ENCODE measurements at regions not wholly inside any gene's neighbourhood (a gene's known extent, or its start where the extent isn't known, plus 50 kb on each side); places are given as distances from the start of the nearest gene placed in this dataset.
A peak's percentile ranks its signal among the peaks of the same experiment; 100 is the strongest.

GRCh38 chr14:104373055-104373854, 206.3 kb upstream of the C14orf180 start:
- ATAC-seq (peak in 1 of 2 experiments; percentile 6; a peak in 1 of 6 replicates), DNase-seq (ENCODE audit: low read depth in 1 of 2, low spot score in 1 of 2) (no peak), FAIRE-seq (no peak)
- H3K4me2 ChIP-seq, result no peak overlapping the region
- CTCF ChIA-PET, result interaction anchor here (0.8 kb wide), 1 partner anchor 12 kb away, joined by 3 read pairs; no protein-coding TSS in a partner anchor
- no peaks in the 10 kb centered on the region for H3K4me1 ChIP-seq
- POLR2A ChIA-PET, result no interaction called here
- no peaks in the 10 kb centered on the region for H3K9me3 ChIP-seq
- WGBS (ENCODE audit: missing lambda C conversion rate), result 16% methylated on average over 17 of the region's 26 CpGs
- H3K4me3 ChIP-seq, result no peak overlapping the region
- no peak overlapping the region for H3K27ac ChIP-seq
- no peak for TF ChIP-seq BCL3 (IDR thresholded peaks at IDR 0.05)
- TF ChIP-seq ATOH8 (CRISPR knock-in tag; IDR thresholded peaks at IDR 0.05; ENCODE audit: low read depth), result no peak
- no peak for TF ChIP-seq FOSL2 (IDR thresholded peaks at IDR 0.05)
- TF ChIP-seq FOSL2 (CRISPR knock-in tag; IDR thresholded peaks at IDR 0.05), result no peak
- no peak for TF ChIP-seq MAFK (IDR thresholded peaks at IDR 0.05; ENCODE audit: partially characterized antibody)
- no peak for TF ChIP-seq EHMT2 (IDR thresholded peaks at IDR 0.05; ENCODE audit: low read depth)
- TF ChIP-seq JUNB (IDR thresholded peaks at IDR 0.05), result no peak
- no peak for TF ChIP-seq POLR2AphosphoS2 (conservative IDR thresholded peaks at IDR 0.05; ENCODE audit: low read length)
- TF ChIP-seq PHF8 (IDR thresholded peaks at IDR 0.05; ENCODE audit: borderline replicate concordance, low read depth), result no peak
- no peak for TF ChIP-seq EP300 (IDR thresholded peaks at IDR 0.05)
- no peak for TF ChIP-seq HEYL (CRISPR knock-in tag; IDR thresholded peaks at IDR 0.05)
- TF ChIP-seq JUN (IDR thresholded peaks at IDR 0.05), result no peak
- TF ChIP-seq PBX3 (IDR thresholded peaks at IDR 0.05), result no peak
- no peak for TF ChIP-seq CHD4 (IDR thresholded peaks at IDR 0.05; ENCODE audit: borderline replicate concordance)
- no peak for TF ChIP-seq RAD21 (conservative IDR thresholded peaks at IDR 0.05 in 1 of 2, IDR thresholded peaks at IDR 0.05 in 1 of 2)
- no peak for TF ChIP-seq CEBPB (IDR thresholded peaks at IDR 0.05)
- no peak for TF ChIP-seq NPAS2 (CRISPR knock-in tag; IDR thresholded peaks at IDR 0.05; ENCODE audit: borderline replicate concordance)
- TF ChIP-seq BHLHE40 (IDR thresholded peaks at IDR 0.05; ENCODE audit: low read depth, low read length), result no peak
- no peak for TF ChIP-seq SREBF2 (IDR thresholded peaks at IDR 0.05)

GRCh38 chr14:104373855-104374717, 205.5 kb upstream of the C14orf180 start:
- Histone ChIP-seq H3K4me3 (no peak overlapping the region), H3K27ac (no peak overlapping the region), H3K4me2 (no peak overlapping the region), H3K4me1 (no peaks in the 10 kb centered on the region), H3K9me3 (no peaks in the 10 kb centered on the region)
- WGBS (ENCODE audit: missing lambda C conversion rate), result 25% methylated on average over 16 of the region's 33 CpGs
- ChIA-PET POLR2A (no interaction called here), CTCF (interaction anchor here (0.8 to 1.0 kb wide), 2 partner anchors 12 to 14 kb away, joined by 3 read pairs; no protein-coding TSS in a partner anchor)
- TF ChIP-seq RNF2 (IDR thresholded peaks at IDR 0.05; ENCODE audit: borderline replicate concordance, low read depth) (no peak), HOXA7 (CRISPR knock-in tag; IDR thresholded peaks at IDR 0.05) (no peak), ELK1 (IDR thresholded peaks at IDR 0.05; ENCODE audit: low read depth, low read length) (no peak), NPAS2 (CRISPR knock-in tag; IDR thresholded peaks at IDR 0.05; ENCODE audit: borderline replicate concordance) (no peak), NFE2L2 (conservative IDR thresholded peaks at IDR 0.05; ENCODE audit: low read length) (no peak), HEYL (CRISPR knock-in tag; IDR thresholded peaks at IDR 0.05) (no peak), ZC3H11A (IDR thresholded peaks at IDR 0.05) (no peak), JUNB (IDR thresholded peaks at IDR 0.05) (no peak), MAX (IDR thresholded peaks at IDR 0.05) (no peak), BHLHE40 (IDR thresholded peaks at IDR 0.05; ENCODE audit: low read depth, low read length) (no peak), E2F6 (IDR thresholded peaks at IDR 0.05; ENCODE audit: borderline replicate concordance, low read depth) (no peak), FOXS1 (CRISPR knock-in tag; IDR thresholded peaks at IDR 0.05) (no peak)
- FAIRE-seq (no peak), DNase-seq (ENCODE audit: low read depth in 1 of 2, low spot score in 1 of 2) (no peak), ATAC-seq (no peak)

All from A549 (cell line).